Type B pancreatic cell (in vitro differentiated cells): ENCODE measurements at regions not wholly inside any gene's neighbourhood (a gene's known extent, or its start where the extent isn't known, plus 50 kb on each side); places are given as distances from the start of the nearest gene placed in this dataset.
"Not testable (repeated sequence)": the region's sequence is repeated elsewhere in the genome, so short reads cannot be mapped to it uniquely, and the experiment has no call there.

Experiments
- DNase-seq: peaks from one replicate; pipeline ENCODE4 v3.0.0; 2021; ENCODE audit warnings: mixed read lengths; ENCODE audit not compliant: unreplicated experiment; ENCODE audit errors: extremely low spot score
- H3K27ac Mint-ChIP-seq: 2 replicates; pipeline ENCODE4 v1.8.0; 2021; ENCODE audit warnings: mild to moderate bottlenecking, mixed read lengths
- H3K27me3 Mint-ChIP-seq: 2 replicates; pipeline ENCODE4 v1.8.0; 2021; ENCODE audit warnings: mixed read lengths
- H3K36me3 Mint-ChIP-seq: 2 replicates; pipeline ENCODE4 v1.8.0; 2021; ENCODE audit warnings: mixed read lengths
- H3K4me1 Mint-ChIP-seq: one replicate; pipeline ENCODE4 v1.8.0; 2021; ENCODE audit warnings: mixed read lengths; ENCODE audit not compliant: unreplicated experiment
- H3K4me3 Mint-ChIP-seq: 2 replicates; pipeline ENCODE4 v1.8.0; 2021; ENCODE audit warnings: mild to moderate bottlenecking, mixed read lengths
- H3K9me3 Mint-ChIP-seq: 2 replicates; pipeline ENCODE4 v1.8.0; 2021; ENCODE audit warnings: mixed read lengths
- TF ChIP-seq, protein P1 (sequence below): fragments of 200-600 bp; sonication (generic); conservative IDR thresholded peaks from 2 replicates; pipeline ENCODE4 v1.5.0; 2021; ENCODE audit warnings: antibody characterized with exemption, mild to moderate bottlenecking

DNA sequence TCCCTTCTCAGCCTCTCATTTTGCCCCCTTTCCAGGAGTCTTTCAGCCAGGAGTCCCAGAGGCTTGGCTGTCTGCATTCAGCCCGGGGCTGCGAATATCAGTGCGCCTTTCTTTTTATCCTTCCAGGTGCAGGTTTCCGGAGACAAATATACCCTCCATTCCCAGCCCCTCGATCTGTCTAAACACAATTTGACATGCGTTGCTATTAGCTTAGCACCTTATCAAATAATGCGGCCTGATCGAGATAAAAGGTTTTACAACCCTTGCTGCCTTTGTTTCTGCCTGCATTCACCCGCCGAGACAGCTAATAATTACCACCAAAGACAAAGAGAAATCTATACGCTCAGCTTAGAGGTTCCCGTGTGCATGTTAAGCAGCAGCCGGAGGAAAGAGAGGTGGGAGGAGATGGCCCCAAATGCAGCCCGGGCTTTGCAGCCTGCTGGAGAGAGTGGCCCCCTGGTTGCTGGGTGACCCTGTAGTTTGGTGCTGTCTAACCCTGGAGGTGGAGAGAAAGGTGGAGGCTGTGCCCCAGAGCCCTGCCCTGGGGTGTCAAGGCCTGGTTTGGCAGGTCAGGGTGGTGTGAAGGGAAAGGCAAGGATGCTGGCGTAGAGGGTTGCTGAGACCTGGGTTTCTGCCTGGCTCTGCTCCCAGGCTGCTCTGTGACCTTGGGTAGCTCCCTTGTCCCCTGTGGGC, 185.3 kb downstream of the RPS24 start:
- TF ChIP-seq, protein P1, sequence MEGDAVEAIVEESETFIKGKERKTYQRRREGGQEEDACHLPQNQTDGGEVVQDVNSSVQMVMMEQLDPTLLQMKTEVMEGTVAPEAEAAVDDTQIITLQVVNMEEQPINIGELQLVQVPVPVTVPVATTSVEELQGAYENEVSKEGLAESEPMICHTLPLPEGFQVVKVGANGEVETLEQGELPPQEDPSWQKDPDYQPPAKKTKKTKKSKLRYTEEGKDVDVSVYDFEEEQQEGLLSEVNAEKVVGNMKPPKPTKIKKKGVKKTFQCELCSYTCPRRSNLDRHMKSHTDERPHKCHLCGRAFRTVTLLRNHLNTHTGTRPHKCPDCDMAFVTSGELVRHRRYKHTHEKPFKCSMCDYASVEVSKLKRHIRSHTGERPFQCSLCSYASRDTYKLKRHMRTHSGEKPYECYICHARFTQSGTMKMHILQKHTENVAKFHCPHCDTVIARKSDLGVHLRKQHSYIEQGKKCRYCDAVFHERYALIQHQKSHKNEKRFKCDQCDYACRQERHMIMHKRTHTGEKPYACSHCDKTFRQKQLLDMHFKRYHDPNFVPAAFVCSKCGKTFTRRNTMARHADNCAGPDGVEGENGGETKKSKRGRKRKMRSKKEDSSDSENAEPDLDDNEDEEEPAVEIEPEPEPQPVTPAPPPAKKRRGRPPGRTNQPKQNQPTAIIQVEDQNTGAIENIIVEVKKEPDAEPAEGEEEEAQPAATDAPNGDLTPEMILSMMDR: no peak
- DNase-seq: no peak
- H3K4me3 Mint-ChIP-seq: no peak overlapping the region
- no peak overlapping the region for H3K27ac Mint-ChIP-seq
- H3K9me3 Mint-ChIP-seq: no peaks in the 10 kb centered on the region
- H3K27me3 Mint-ChIP-seq: peaks cover 12% of the 10 kb centered on the region
- H3K4me1 Mint-ChIP-seq: peaks cover 30% of the 10 kb centered on the region
- H3K36me3 Mint-ChIP-seq: no peaks in the 10 kb centered on the region

DNA sequence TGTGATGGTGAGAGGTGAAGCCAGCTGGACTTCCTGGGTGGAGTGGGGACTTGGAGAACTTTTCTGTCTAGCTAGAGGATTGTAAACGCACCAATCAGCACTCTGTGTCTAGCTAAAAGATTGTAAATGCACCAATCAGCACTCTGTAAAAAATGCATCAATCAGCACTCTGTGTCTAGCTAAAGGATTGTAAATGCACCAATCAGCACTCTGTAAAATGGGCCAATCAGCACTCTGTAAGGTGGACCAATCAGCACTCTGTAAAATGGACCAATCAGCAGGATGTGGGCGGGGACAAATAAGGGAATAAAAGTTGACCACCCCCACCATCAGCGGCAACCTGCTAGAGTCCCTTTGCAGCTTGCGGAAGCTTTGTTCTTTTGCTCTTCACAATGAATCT, 185.9 kb downstream of the RPS24 start:
- H3K27me3 Mint-ChIP-seq: peaks cover 11% of the 10 kb centered on the region
- not testable (repeated sequence) for H3K4me3 Mint-ChIP-seq, DNase-seq, H3K36me3 Mint-ChIP-seq, H3K27ac Mint-ChIP-seq, H3K9me3 Mint-ChIP-seq
- H3K4me1 Mint-ChIP-seq: peaks cover 30% of the 10 kb centered on the region

DNA sequence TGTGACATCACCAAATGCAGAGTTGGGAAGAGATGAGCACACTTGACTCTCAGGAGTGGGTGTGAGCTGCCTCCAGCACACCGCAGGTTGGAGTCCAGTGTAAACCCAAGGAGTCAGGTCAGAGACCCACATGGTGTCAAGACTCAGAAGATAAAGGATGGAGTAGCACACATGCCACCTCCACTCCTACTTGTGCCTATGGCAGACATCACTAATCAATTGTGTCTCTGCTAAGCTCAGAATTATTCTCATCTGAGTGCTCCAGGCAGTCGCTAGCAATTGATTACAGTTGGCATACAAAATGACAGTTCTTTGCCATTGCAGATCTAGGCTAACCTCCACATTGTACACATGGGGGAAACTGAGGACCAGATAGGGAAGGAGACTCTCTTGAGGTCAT, 187.1 kb downstream of the RPS24 start:
- peaks cover 24% of the 10 kb centered on the region for H3K4me1 Mint-ChIP-seq
- no peak for DNase-seq
- H3K9me3 Mint-ChIP-seq: no peaks in the 10 kb centered on the region
- H3K27me3 Mint-ChIP-seq: peaks cover 9% of the 10 kb centered on the region
- no peak overlapping the region for H3K27ac Mint-ChIP-seq
- TF ChIP-seq, protein P1: no peak
- H3K4me3 Mint-ChIP-seq: no peak overlapping the region
- no peaks in the 10 kb centered on the region for H3K36me3 Mint-ChIP-seq

DNA sequence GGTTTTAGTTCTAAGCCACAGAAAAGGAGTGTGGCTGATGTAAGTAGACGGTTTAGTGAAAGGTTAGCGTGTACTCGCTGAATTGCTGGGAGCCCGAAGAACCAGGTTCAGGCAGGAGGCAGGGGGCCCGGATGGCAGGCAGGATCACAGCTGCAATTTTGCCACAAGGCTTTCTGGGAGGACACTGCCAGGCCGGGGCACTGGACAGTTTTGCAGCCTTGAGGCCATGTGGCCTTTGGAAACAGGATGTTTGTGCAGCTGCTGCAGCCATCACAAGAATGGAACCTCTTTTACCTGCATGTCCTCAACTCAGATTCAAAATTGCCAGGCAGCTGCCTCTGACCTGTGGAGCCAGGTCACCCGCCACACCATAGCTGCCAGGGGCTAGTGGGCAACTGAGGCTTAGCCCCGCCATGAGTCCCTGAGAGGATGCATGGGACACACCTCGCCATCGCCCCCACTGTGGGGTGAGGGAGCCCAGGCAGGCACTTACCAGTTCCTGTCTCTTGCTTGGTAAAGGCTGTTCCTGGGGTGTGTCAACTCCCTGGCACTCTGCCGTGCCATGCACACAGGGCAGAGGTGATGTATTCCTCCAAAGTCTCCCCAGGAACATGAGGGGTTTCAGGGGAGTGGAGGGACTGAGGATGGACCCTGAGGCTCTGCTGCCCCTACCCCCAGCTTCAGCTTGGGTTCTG, 188.6 kb downstream of the RPS24 start:
- Mint-ChIP-seq H3K27ac (no peak overlapping the region), H3K36me3 (no peaks in the 10 kb centered on the region), H3K4me3 (no peak overlapping the region), H3K4me1 (peaks cover 15% of the 10 kb centered on the region), H3K27me3 (peaks cover 9% of the 10 kb centered on the region), H3K9me3 (no peaks in the 10 kb centered on the region)
- DNase-seq: no peak
- TF ChIP-seq, protein P1: no peak

DNA sequence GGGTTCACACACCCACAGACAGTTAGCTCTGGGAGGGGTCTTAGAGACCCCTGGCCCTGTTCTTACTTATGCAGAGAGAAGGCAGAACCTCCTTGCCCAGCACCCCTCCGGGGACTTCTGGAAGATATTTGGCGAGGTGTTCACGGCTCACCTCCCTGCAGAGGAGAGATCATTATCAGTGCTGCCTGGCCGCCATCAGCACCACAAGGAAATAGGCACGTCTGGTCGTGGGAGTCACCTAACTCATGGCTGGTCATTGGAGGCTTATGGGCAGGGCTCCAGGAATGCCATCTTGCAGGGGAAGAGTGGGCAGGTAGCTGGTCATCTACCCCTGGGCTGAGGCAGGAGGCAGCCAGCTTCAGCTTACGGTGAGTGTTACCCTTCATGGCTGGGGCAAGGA, 189.4 kb downstream of the RPS24 start:
- Mint-ChIP-seq H3K36me3 (no peaks in the 10 kb centered on the region), H3K9me3 (no peaks in the 10 kb centered on the region), H3K27me3 (peaks cover 4% of the 10 kb centered on the region), H3K4me3 (no peak overlapping the region), H3K27ac (no peak overlapping the region), H3K4me1 (peaks cover 9% of the 10 kb centered on the region)
- TF ChIP-seq, protein P1: no peak
- DNase-seq: no peak

DNA sequence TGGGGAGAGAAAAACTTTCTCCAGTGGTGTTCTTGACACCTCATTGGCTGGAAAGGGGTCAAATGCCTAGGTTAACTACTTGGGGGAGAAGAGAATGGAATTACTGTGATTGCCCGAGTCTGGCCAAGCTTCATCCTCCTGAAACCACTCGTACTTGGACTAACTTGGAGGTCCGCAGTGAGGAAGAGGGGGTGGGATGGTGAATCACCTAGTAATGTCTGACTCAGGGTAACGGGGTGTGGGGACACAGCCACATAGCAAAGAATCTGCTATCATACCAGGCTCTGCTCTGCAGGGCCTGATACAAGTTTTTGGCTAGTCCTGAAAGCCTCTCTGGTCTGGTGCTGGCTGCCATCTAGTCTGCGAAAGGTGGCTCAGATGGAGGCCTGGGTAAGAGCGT, 190.9 kb downstream of the RPS24 start:
- Mint-ChIP-seq H3K9me3 (no peaks in the 10 kb centered on the region), H3K27ac (no peak overlapping the region), H3K36me3 (no peaks in the 10 kb centered on the region), H3K4me1 (no peaks in the 10 kb centered on the region), H3K4me3 (no peak overlapping the region), H3K27me3 (no peaks in the 10 kb centered on the region)
- no peak for DNase-seq
- TF ChIP-seq, protein P1: no peak
